Endothelial cell of umbilical vein (primary cell): ENCODE measurements at regions not wholly inside any gene's neighbourhood (a gene's known extent, or its start where the extent isn't known, plus 50 kb on each side); places are given as distances from the start of the nearest gene placed in this dataset.

ENCODE experiments used
- BruUV-seq: library from RNA; stranded (reverse); fragments of 400-500 nt; replicated peaks from 2 replicates; lab custom pipeline; 2021; lab: Mats Ljungman, UMichigan
- CTCF ChIA-PET: fragments of 300-600, 350-600 bp; sonication (Branson Sonifier 250); formaldehyde crosslinking; loops from one replicate; lab custom pipeline; 2021; ENCODE audit warnings: antibody characterized with exemption, inconsistent platforms; lab: Charles Lee
- POLR2A ChIA-PET: fragments of 300-600, 350-600 bp; sonication (Branson Sonifier 250); formaldehyde crosslinking; loops from one replicate; lab custom pipeline; 2021; ENCODE audit warnings: antibody characterized with exemption, inconsistent platforms; lab: Charles Lee
- DNase-seq: peaks from one replicate; pipeline ENCODE4 v3.0.0-alpha.2; 2011; ENCODE audit warnings: low read depth, low spot score
- FAIRE-seq: peaks from 2 replicates; lab custom pipeline; 2011; peaks lifted over from hg19 to GRCh38; lab: Jason Lieb, UNC
- H2AFZ ChIP-seq: 2 replicates; pipeline ENCODE4 v1.6.0; 2012; ENCODE audit warnings: low read depth, low read length, control low read depth, inconsistent platforms
- H3K27ac ChIP-seq: 2 replicates; pipeline ENCODE4 v1.5.1; 2011; ENCODE audit warnings: low read depth, mild to moderate bottlenecking, control low read depth, low read length, moderate library complexity; ENCODE audit not compliant: insufficient read depth
- H3K27me3 ChIP-seq, 2 experiments: 2 replicates each; pipeline versions ENCODE4 v1.6.0 to v1.6.1; 2011; ENCODE audit warnings: low read length in 2 of 2, mixed read lengths in 1 of 2; ENCODE audit not compliant: control insufficient read depth in 2 of 2, insufficient read depth in 2 of 2
- H3K36me3 ChIP-seq, 2 experiments: 2 replicates in 1 of 2; 3 replicates in 1 of 2; pipeline ENCODE4 v1.5.1; 2011; ENCODE audit warnings: low read length in 2 of 2, mild to moderate bottlenecking in 1 of 2, moderate library complexity in 1 of 2; ENCODE audit not compliant: control insufficient read depth in 2 of 2, insufficient read depth in 2 of 2; ENCODE audit errors: extremely low read depth in 1 of 2
- H3K4me1 ChIP-seq: 3 replicates; pipeline ENCODE4 v1.5.1; 2011; ENCODE audit warnings: mild to moderate bottlenecking, low read length; ENCODE audit not compliant: control insufficient read depth, insufficient read depth; ENCODE audit errors: extremely low read depth
- H3K4me2 ChIP-seq: 2 replicates; pipeline ENCODE4 v1.6.1; 2011; ENCODE audit warnings: low read length, control low read depth, mixed read lengths; ENCODE audit not compliant: insufficient read depth
- H3K4me3 ChIP-seq, 3 experiments: fragments of 200-600 bp in 1 of 3; sonication (generic), shearing (Covaris generic) in 1 of 3; replicated peaks in 1 of 3; 2 replicates each; pipeline ENCODE4 v1.5.1; 2011 to 2016; ENCODE audit warnings: control low read depth in 3 of 3, low read length in 3 of 3, mild to moderate bottlenecking in 2 of 3, inconsistent platforms in 1 of 3, low read depth in 1 of 3, moderate library complexity in 1 of 3; ENCODE audit not compliant: insufficient read depth in 1 of 3
- H3K79me2 ChIP-seq: 2 replicates; pipeline ENCODE4 v1.6.0; 2012; ENCODE audit warnings: low read length, inconsistent platforms; ENCODE audit not compliant: control insufficient read depth, insufficient read depth
- H3K9ac ChIP-seq: replicated peaks from 2 replicates; pipeline ENCODE3; 2011; ENCODE audit warnings: low read length, control low read depth; ENCODE audit not compliant: insufficient read depth; ENCODE audit errors: extremely low read depth
- H3K9me1 ChIP-seq: replicated peaks from 3 replicates; pipeline ENCODE4 v1.6.0; 2011; ENCODE audit warnings: mild to moderate bottlenecking, low read length; ENCODE audit not compliant: control insufficient read depth, insufficient read depth; ENCODE audit errors: extremely low read depth
- H3K9me3 ChIP-seq: replicated peaks from 2 replicates; pipeline ENCODE4 v1.5.1; 2012; ENCODE audit warnings: low read length, inconsistent platforms; ENCODE audit not compliant: control insufficient read depth, insufficient read depth
- H4K20me1 ChIP-seq: replicated peaks from 2 replicates; pipeline ENCODE3; 2011; ENCODE audit warnings: mild to moderate bottlenecking, low read length; ENCODE audit not compliant: control insufficient read depth, insufficient read depth; ENCODE audit errors: extremely low read depth
- CTCF ChIP-seq, 2 donors: IDR thresholded peaks; 1 replicate in 1 of 2; 2 replicates in 1 of 2; pipeline ENCODE4 v1.5.1; 2011; ENCODE audit warnings: low read length in 2 of 2, mild to moderate bottlenecking in 2 of 2, moderate library complexity in 2 of 2, control low read depth in 1 of 2, inconsistent platforms in 1 of 2, low read depth in 1 of 2; ENCODE audit not compliant: insufficient read depth in 1 of 2; ENCODE audit errors: extremely low read depth in 1 of 2
- EZH2 ChIP-seq: IDR thresholded peaks from 2 replicates; pipeline ENCODE4 v1.6.1; 2012; ENCODE audit warnings: borderline replicate concordance, low read depth, mild to moderate bottlenecking, moderate library complexity, low read length, inconsistent platforms; ENCODE audit not compliant: severe bottlenecking
- FOS ChIP-seq: IDR thresholded peaks from 2 replicates; pipeline ENCODE4 v1.6.1; 2011; ENCODE audit warnings: mild to moderate bottlenecking, low read length, moderate library complexity, borderline replicate concordance; ENCODE audit not compliant: insufficient read depth
- GATA2 ChIP-seq: IDR thresholded peaks from 2 replicates; pipeline ENCODE4 v1.7.0; 2011; ENCODE audit warnings: low read depth, mild to moderate bottlenecking, moderate library complexity, mixed read lengths, low read length; ENCODE audit not compliant: insufficient read length, insufficient read depth
- JUN ChIP-seq: IDR thresholded peaks from 2 replicates; pipeline ENCODE4 v1.6.1; 2011; ENCODE audit warnings: borderline replicate concordance, low read depth; ENCODE audit not compliant: insufficient read length, insufficient read depth
- MYC ChIP-seq: IDR thresholded peaks from one replicate; pipeline ENCODE4 v1.6.1; 2011; ENCODE audit warnings: mild to moderate bottlenecking, low read depth, low read length
- POLR2A ChIP-seq: IDR thresholded peaks from 2 replicates; pipeline ENCODE4 v1.6.1; 2012; ENCODE audit warnings: low read depth, mild to moderate bottlenecking, control low read depth, low read length
- POLR2AphosphoS5 ChIP-seq: IDR thresholded peaks from 2 replicates; pipeline ENCODE4 v1.6.1; 2012; ENCODE audit warnings: low read depth, mild to moderate bottlenecking, control low read depth, low read length, moderate library complexity; ENCODE audit not compliant: insufficient read depth
- dilution Hi-C: fragments of 300-500 bp; cut with MboI; formaldehyde crosslinking; loops from one replicate; pipeline ENCODE4 v1.15.0; 2019; ENCODE audit warnings: low sequenced_read_pairs; ENCODE audit not compliant: extremely low pct_ligation_motif_present
- intact Hi-C: fragments of 100-400 bp; cut with micrococcal nuclease; formaldehyde crosslinking; loops from one replicate; pipeline ENCODE4 v1.10.0; 2022
- TF ChIP-seq, protein P1 (sequence below): IDR thresholded peaks from 2 replicates; pipeline ENCODE4 v1.6.1; 2011; ENCODE audit not compliant: insufficient read depth, insufficient read length

GRCh38 chr12:18145924-18146323 is 55.9 kb upstream of the RERGL start:
- BruUV-seq: no TSS peak
- Histone ChIP-seq H3K27ac (no peak overlapping the region), H3K79me2 (no peaks in the 10 kb centered on the region), H3K9ac (no peak overlapping the region), H3K9me3 (no peaks in the 10 kb centered on the region), H3K4me1 (no peaks in the 10 kb centered on the region), H3K9me1 (no peaks in the 10 kb centered on the region), H2AFZ (no peak overlapping the region), H3K27me3 (no peaks in the 10 kb centered on the region), H3K4me3 (no peak overlapping the region), H3K36me3 (no peaks in the 10 kb centered on the region), H3K4me2 (no peak overlapping the region), H4K20me1 (no peaks in the 10 kb centered on the region)
- no peak for DNase-seq
- dilution Hi-C loops (no loop called here), intact Hi-C loops (no loop called here)
- no peak for TF ChIP-seq GATA2
- no peak for TF ChIP-seq FOS
- TF ChIP-seq POLR2AphosphoS5: no peak
- TF ChIP-seq JUN: no peak
- TF ChIP-seq, protein P1, sequence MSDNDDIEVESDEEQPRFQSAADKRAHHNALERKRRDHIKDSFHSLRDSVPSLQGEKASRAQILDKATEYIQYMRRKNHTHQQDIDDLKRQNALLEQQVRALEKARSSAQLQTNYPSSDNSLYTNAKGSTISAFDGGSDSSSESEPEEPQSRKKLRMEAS: no peak
- TF ChIP-seq POLR2A: no peak
- no peak for TF ChIP-seq EZH2
- no peak for TF ChIP-seq CTCF (IDR thresholded peaks at IDR 0.05; ENCODE audit: extremely low read depth in 1 of 2, insufficient read depth in 1 of 2, low read depth in 1 of 2, low read length in 2 of 2)
- TF ChIP-seq MYC: no peak
- FAIRE-seq: no peak
- ChIA-PET POLR2A (no interaction called here), CTCF (no interaction called here)
